HCT116 (cell line): ENCODE measurements at regions not wholly inside any gene's neighbourhood (a gene's known extent, or its start where the extent isn't known, plus 50 kb on each side); places are given as distances from the start of the nearest gene placed in this dataset.

Experiments
- ATAC-seq: fragments of 200-7000 bp; cut with Tn5 transposase; 2 replicates; pipeline ENCODE4 v1.9.1; 2020; ENCODE audit warnings: mild to moderate bottlenecking, moderate library complexity
- BruUV-seq: library from RNA; stranded (reverse); fragments of 400-500 nt; replicated peaks from 2 replicates; lab custom pipeline; 2021; lab: Mats Ljungman, UMichigan
- CTCF ChIA-PET: fragments of 300-600 bp; sonication (Branson Sonifier 250); formaldehyde crosslinking; loops from one replicate; lab custom pipeline; 2021; ENCODE audit warnings: antibody characterized with exemption; lab: Charles Lee
- POLR2A ChIA-PET: fragments of 300-600, 350-600 bp; sonication (Branson Sonifier 250); formaldehyde crosslinking; loops from one replicate; lab custom pipeline; 2021; ENCODE audit warnings: antibody characterized with exemption; lab: Charles Lee
- RAD21 ChIA-PET, 2 experiments: fragments of 300-600 bp; sonication (Branson Sonifier 250); formaldehyde crosslinking; loops; one replicate each; lab custom pipeline; 2023; ENCODE audit warnings: low total read pairs in 2 of 2; ENCODE audit not compliant: uncharacterized antibody in 2 of 2, unreplicated experiment in 2 of 2, low non-redundant PET in 1 of 2; lab: Charles Lee
- DNase-seq: peaks from one replicate; pipeline ENCODE4 v3.0.0-alpha.2; 2010; ENCODE audit warnings: low read depth, low spot score
- H2AFZ ChIP-seq: fragments of 200-600 bp; shearing (Covaris generic), sonication (generic); 2 replicates; pipeline ENCODE4 v1.6.1; 2017; ENCODE audit warnings: low read depth, mixed run types, mixed read lengths, antibody characterized with exemption, low read length; ENCODE audit not compliant: poor library complexity, severe bottlenecking
- H3K27ac ChIP-seq: 2 replicates; pipeline ENCODE4 v1.5.1; 2012; ENCODE audit warnings: low read depth, low read length
- H3K27me3 ChIP-seq: fragments of 200-600 bp; sonication (generic); 2 replicates; pipeline ENCODE4 v1.6.1; 2016; ENCODE audit warnings: mixed run types, low read length, mixed read lengths; ENCODE audit not compliant: insufficient read depth
- H3K36me3 ChIP-seq, 2 experiments: fragments of 200-500 bp in 1 of 2; fragments of 200-600 bp in 1 of 2; sonication (Bioruptor generic) in 1 of 2; sonication (generic) in 1 of 2; 2 replicates each; pipeline versions ENCODE4 v1.5.1 to v1.6.1; 2014 to 2016; ENCODE audit warnings: low read length in 2 of 2, inconsistent platforms in 1 of 2, mixed read lengths in 1 of 2, mixed run types in 1 of 2; ENCODE audit not compliant: insufficient read depth in 2 of 2, control insufficient read depth in 1 of 2
- H3K4me1 ChIP-seq, 2 experiments: fragments of 200-600 bp in 1 of 2; sonication (generic) in 1 of 2; 2 replicates each; pipeline versions ENCODE4 v1.5.1 to v1.6.1; 2012 to 2017; ENCODE audit warnings: low read length in 2 of 2, inconsistent platforms in 1 of 2, mild to moderate bottlenecking in 1 of 2, mixed read lengths in 1 of 2, mixed run types in 1 of 2, moderate library complexity in 1 of 2; ENCODE audit not compliant: insufficient read depth in 2 of 2, control insufficient read depth in 1 of 2
- H3K4me2 ChIP-seq: fragments of 200-600 bp; sonication (generic); 2 replicates; pipeline ENCODE4 v1.6.1; 2017; ENCODE audit warnings: mixed run types, low read length, mixed read lengths
- H3K4me3 ChIP-seq, 2 experiments: fragments of 200-600 bp in 1 of 2; sonication (generic) in 1 of 2; replicated peaks in 1 of 2; 2 replicates each; pipeline ENCODE4 v1.5.1; 2011 to 2016; ENCODE audit warnings: low read length in 2 of 2, control low read depth in 1 of 2, low read depth in 1 of 2, mild to moderate bottlenecking in 1 of 2, mixed read lengths in 1 of 2, mixed run types in 1 of 2
- H3K79me2 ChIP-seq: fragments of 200-600 bp; sonication (generic); 2 replicates; pipeline ENCODE4 v1.6.1; 2017; ENCODE audit warnings: mild to moderate bottlenecking, mixed run types, low read length, moderate library complexity, mixed read lengths; ENCODE audit not compliant: insufficient read depth
- H3K9ac ChIP-seq: fragments of 200-600 bp; sonication (generic); 2 replicates; pipeline ENCODE4 v1.6.1; 2016; ENCODE audit warnings: low read length, mixed read lengths
- H3K9me2 ChIP-seq: fragments of 200-600 bp; sonication (generic), shearing (Covaris generic); 2 replicates; pipeline ENCODE4 v1.6.1; 2017; ENCODE audit warnings: mixed run types, mild to moderate bottlenecking, moderate library complexity; ENCODE audit not compliant: insufficient read depth
- H3K9me3 ChIP-seq, 2 experiments: fragments of 200-500 bp in 1 of 2; fragments of 200-600 bp in 1 of 2; sonication (Bioruptor generic) in 1 of 2; sonication (generic) in 1 of 2; 2 replicates each; pipeline ENCODE4 v1.6.1; 2014 to 2017; ENCODE audit warnings: low read length in 2 of 2, mixed read lengths in 2 of 2, inconsistent platforms in 1 of 2, low read depth in 1 of 2, mild to moderate bottlenecking in 1 of 2, mixed run types in 1 of 2, moderate library complexity in 1 of 2; ENCODE audit not compliant: control insufficient read depth in 1 of 2, insufficient read depth in 1 of 2
- H4K20me1 ChIP-seq: fragments of 200-600 bp; sonication (generic), shearing (Covaris generic); 2 replicates; pipeline ENCODE4 v1.6.1; 2017; ENCODE audit warnings: mixed run types, mild to moderate bottlenecking, moderate library complexity; ENCODE audit not compliant: insufficient read depth
- CBX3 ChIP-seq: IDR thresholded peaks from 2 replicates; pipeline ENCODE4 v1.6.1; 2012; ENCODE audit warnings: low read depth
- EGR1 ChIP-seq: IDR thresholded peaks from 2 replicates; pipeline ENCODE4 v1.6.1; 2012; ENCODE audit warnings: low read depth
- ELF1 ChIP-seq: IDR thresholded peaks from 2 replicates; pipeline ENCODE4 v1.6.1; 2012; ENCODE audit warnings: low read depth, borderline replicate concordance
- EZH2 ChIP-seq: fragments of 200-600 bp; sonication (generic); IDR thresholded peaks from 2 replicates; pipeline ENCODE4 v1.6.1; 2017; ENCODE audit warnings: antibody characterized with exemption, mixed run types
- FOSL1 ChIP-seq: IDR thresholded peaks from 2 replicates; pipeline ENCODE4 v1.6.1; 2012; ENCODE audit warnings: low read depth
- MAX ChIP-seq: IDR thresholded peaks from 2 replicates; pipeline ENCODE4 v1.6.1; 2012
- POLR2A ChIP-seq: IDR thresholded peaks from 2 replicates; pipeline ENCODE4 v1.7.0; 2011; ENCODE audit warnings: borderline replicate concordance; ENCODE audit not compliant: insufficient read depth, insufficient read length; ENCODE audit errors: extremely low read depth
- POLR2AphosphoS5 ChIP-seq: IDR thresholded peaks from 2 replicates; pipeline ENCODE4 v1.6.1; 2011; ENCODE audit warnings: mild to moderate bottlenecking, low read depth, low read length, moderate library complexity
- RAD21 ChIP-seq: IDR thresholded peaks from 2 replicates; pipeline ENCODE4 v1.6.1; 2012; ENCODE audit warnings: low read depth, mild to moderate bottlenecking
- SIN3A ChIP-seq: IDR thresholded peaks from 2 replicates; pipeline ENCODE4 v1.6.1; 2012; ENCODE audit warnings: low read depth
- SRF ChIP-seq: IDR thresholded peaks from 2 replicates; pipeline ENCODE4 v1.6.1; 2012; ENCODE audit warnings: low read depth
- YY1 ChIP-seq: IDR thresholded peaks from 2 replicates; pipeline ENCODE4 v1.6.1; 2011; ENCODE audit warnings: low read length, low read depth, moderate library complexity, mild to moderate bottlenecking; ENCODE audit not compliant: insufficient replicate concordance; ENCODE audit errors: extremely low read depth
- ZBTB33 ChIP-seq: IDR thresholded peaks from 2 replicates; pipeline ENCODE4 v1.6.1; 2011; ENCODE audit warnings: mild to moderate bottlenecking, low read length, moderate library complexity; ENCODE audit not compliant: insufficient replicate concordance; ENCODE audit errors: extremely low read depth
- ZNF274 ChIP-seq: fragments of 200-500 bp; sonication (Bioruptor generic); IDR thresholded peaks from 2 replicates; pipeline ENCODE4 v1.6.1; 2014; ENCODE audit warnings: mild to moderate bottlenecking, low read depth, low read length, inconsistent platforms
- intact Hi-C: fragments of 100-400 bp; cut with micrococcal nuclease; formaldehyde crosslinking; loops from 2 replicates; pipeline ENCODE4 v1.10.0; 2022
- TF ChIP-seq, protein P1 (sequence below): IDR thresholded peaks from 2 replicates; pipeline ENCODE4 v1.6.1; 2012
- TF ChIP-seq, protein P2 (sequence below), 3 experiments: fragments of 200-600 bp in 1 of 3; sonication (generic) in 1 of 3; IDR thresholded peaks in 2 of 3; conservative IDR thresholded peaks in 1 of 3; 2 replicates each; pipeline ENCODE4 v1.5.1; 2012 to 2017; ENCODE audit warnings: low read depth in 2 of 3, low read length in 2 of 3, antibody characterized with exemption in 1 of 3, borderline replicate concordance in 1 of 3, control low read depth in 1 of 3, mild to moderate bottlenecking in 1 of 3, mixed read lengths in 1 of 3, mixed run types in 1 of 3, moderate library complexity in 1 of 3; ENCODE audit not compliant: insufficient read depth in 1 of 3
- TF ChIP-seq, protein P3 (sequence below): IDR thresholded peaks from 2 replicates; pipeline ENCODE4 v1.6.1; 2012; ENCODE audit warnings: low read depth

DNA sequence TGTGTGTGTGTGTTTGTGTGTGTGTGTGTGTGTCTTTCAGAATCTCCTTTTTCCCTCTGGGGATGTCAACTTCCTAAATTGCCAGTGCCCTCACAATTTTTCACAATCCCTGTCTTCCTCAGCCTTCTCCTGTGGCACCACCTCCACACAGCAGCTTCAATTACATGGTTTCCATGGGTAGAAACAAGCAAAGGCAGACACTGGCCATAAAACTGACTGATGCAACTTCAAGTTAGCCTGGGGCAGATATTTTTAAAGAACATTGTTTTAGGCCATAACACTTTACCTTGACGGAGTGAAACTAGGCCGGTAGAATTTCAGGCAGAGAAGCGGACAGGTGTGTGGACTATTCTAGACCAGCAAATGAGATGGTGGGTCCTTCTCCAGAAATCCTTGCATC, 405.8 kb upstream of the SUCLG2 start:
- intact Hi-C loops: no loop called here
- ChIA-PET POLR2A (no interaction called here), RAD21 (no interaction called here), CTCF (no interaction called here)
- Histone ChIP-seq H3K79me2 (no peaks in the 10 kb centered on the region), H3K4me3 (no peak overlapping the region), H3K9ac (no peak overlapping the region), H3K9me3 (peaks cover 0 to 1% of the 10 kb centered on the region in 2 experiments; a peak in 1 of 4 replicates), H3K4me2 (no peak overlapping the region), H3K27me3 (no peaks in the 10 kb centered on the region), H3K36me3 (no peaks in the 10 kb centered on the region), H3K9me2 (no peaks in the 10 kb centered on the region), H4K20me1 (no peaks in the 10 kb centered on the region), H2AFZ (no peak overlapping the region), H3K27ac (no peak overlapping the region), H3K4me1 (no peaks in the 10 kb centered on the region)
- ATAC-seq (no peak), DNase-seq (no peak)
- BruUV-seq: no TSS peak
- TF ChIP-seq SIN3A (no peak), ELF1 (no peak), YY1 (no peak), EZH2 (no peak), EGR1 (no peak), CBX3 (no peak), SRF (no peak), POLR2AphosphoS5 (no peak), POLR2A (no peak), ZNF274 (no peak), RAD21 (no peak), FOSL1 (no peak), MAX (no peak), ZBTB33 (no peak)
- TF ChIP-seq, protein P1, sequence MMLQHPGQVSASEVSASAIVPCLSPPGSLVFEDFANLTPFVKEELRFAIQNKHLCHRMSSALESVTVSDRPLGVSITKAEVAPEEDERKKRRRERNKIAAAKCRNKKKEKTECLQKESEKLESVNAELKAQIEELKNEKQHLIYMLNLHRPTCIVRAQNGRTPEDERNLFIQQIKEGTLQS: no peak
- TF ChIP-seq, protein P2, sequence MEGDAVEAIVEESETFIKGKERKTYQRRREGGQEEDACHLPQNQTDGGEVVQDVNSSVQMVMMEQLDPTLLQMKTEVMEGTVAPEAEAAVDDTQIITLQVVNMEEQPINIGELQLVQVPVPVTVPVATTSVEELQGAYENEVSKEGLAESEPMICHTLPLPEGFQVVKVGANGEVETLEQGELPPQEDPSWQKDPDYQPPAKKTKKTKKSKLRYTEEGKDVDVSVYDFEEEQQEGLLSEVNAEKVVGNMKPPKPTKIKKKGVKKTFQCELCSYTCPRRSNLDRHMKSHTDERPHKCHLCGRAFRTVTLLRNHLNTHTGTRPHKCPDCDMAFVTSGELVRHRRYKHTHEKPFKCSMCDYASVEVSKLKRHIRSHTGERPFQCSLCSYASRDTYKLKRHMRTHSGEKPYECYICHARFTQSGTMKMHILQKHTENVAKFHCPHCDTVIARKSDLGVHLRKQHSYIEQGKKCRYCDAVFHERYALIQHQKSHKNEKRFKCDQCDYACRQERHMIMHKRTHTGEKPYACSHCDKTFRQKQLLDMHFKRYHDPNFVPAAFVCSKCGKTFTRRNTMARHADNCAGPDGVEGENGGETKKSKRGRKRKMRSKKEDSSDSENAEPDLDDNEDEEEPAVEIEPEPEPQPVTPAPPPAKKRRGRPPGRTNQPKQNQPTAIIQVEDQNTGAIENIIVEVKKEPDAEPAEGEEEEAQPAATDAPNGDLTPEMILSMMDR (IDR thresholded peaks at IDR 0.05 in 2 of 3, conservative IDR thresholded peaks at IDR 0.05 in 1 of 3; ENCODE audit: borderline replicate concordance in 1 of 3, insufficient read depth in 1 of 3, low read depth in 2 of 3, low read length in 2 of 3): no peak
- TF ChIP-seq, protein P3, sequence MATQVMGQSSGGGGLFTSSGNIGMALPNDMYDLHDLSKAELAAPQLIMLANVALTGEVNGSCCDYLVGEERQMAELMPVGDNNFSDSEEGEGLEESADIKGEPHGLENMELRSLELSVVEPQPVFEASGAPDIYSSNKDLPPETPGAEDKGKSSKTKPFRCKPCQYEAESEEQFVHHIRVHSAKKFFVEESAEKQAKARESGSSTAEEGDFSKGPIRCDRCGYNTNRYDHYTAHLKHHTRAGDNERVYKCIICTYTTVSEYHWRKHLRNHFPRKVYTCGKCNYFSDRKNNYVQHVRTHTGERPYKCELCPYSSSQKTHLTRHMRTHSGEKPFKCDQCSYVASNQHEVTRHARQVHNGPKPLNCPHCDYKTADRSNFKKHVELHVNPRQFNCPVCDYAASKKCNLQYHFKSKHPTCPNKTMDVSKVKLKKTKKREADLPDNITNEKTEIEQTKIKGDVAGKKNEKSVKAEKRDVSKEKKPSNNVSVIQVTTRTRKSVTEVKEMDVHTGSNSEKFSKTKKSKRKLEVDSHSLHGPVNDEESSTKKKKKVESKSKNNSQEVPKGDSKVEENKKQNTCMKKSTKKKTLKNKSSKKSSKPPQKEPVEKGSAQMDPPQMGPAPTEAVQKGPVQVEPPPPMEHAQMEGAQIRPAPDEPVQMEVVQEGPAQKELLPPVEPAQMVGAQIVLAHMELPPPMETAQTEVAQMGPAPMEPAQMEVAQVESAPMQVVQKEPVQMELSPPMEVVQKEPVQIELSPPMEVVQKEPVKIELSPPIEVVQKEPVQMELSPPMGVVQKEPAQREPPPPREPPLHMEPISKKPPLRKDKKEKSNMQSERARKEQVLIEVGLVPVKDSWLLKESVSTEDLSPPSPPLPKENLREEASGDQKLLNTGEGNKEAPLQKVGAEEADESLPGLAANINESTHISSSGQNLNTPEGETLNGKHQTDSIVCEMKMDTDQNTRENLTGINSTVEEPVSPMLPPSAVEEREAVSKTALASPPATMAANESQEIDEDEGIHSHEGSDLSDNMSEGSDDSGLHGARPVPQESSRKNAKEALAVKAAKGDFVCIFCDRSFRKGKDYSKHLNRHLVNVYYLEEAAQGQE: no peak
